H9 (cell line): ENCODE measurements at regions not wholly inside any gene's neighbourhood (a gene's known extent, or its start where the extent isn't known, plus 50 kb on each side); places are given as distances from the start of the nearest gene placed in this dataset.

ENCODE experiments used
- DNase-seq: peaks from one replicate; pipeline ENCODE4 v3.0.0-alpha.2; 2017
- H2AFZ ChIP-seq: one replicate; pipeline ENCODE4 v1.6.1; 2013; ENCODE audit warnings: mild to moderate bottlenecking, low read length, control low read depth, moderate library complexity
- H2AK5ac ChIP-seq: 2 replicates; pipeline ENCODE4 v1.6.1; 2013; ENCODE audit warnings: low read length, control low read depth, mixed read lengths; ENCODE audit not compliant: insufficient read length
- H2BK120ac ChIP-seq: one replicate; pipeline ENCODE4 v1.6.1; 2013; ENCODE audit warnings: low read depth, mild to moderate bottlenecking, low read length, control low read depth, inconsistent platforms; ENCODE audit not compliant: poor library complexity, severe bottlenecking
- H2BK12ac ChIP-seq: 2 replicates; pipeline ENCODE4 v1.6.1; 2013; ENCODE audit warnings: low read length, control low read depth, mixed read lengths, low read depth; ENCODE audit not compliant: insufficient read length
- H2BK15ac ChIP-seq: 2 replicates; pipeline ENCODE4 v1.6.1; 2013; ENCODE audit warnings: low read depth, low read length, control low read depth
- H2BK20ac ChIP-seq: one replicate; pipeline ENCODE4 v1.6.1; 2013; ENCODE audit warnings: low read depth, mild to moderate bottlenecking, low read length, control low read depth, inconsistent platforms; ENCODE audit not compliant: poor library complexity, severe bottlenecking
- H2BK5ac ChIP-seq: 2 replicates; pipeline ENCODE4 v1.6.1; 2013; ENCODE audit warnings: low read length, control low read depth, mixed read lengths; ENCODE audit not compliant: insufficient read length
- H3K14ac ChIP-seq: 2 replicates; pipeline ENCODE4 v1.6.1; 2013; ENCODE audit warnings: low read length, control low read depth; ENCODE audit not compliant: insufficient read depth
- H3K18ac ChIP-seq: 2 replicates; pipeline ENCODE4 v1.6.1; 2013; ENCODE audit warnings: low read depth, mild to moderate bottlenecking, mixed read lengths, low read length, control low read depth; ENCODE audit not compliant: insufficient read length
- H3K23ac ChIP-seq: 2 replicates; pipeline ENCODE4 v1.6.1; 2013; ENCODE audit warnings: low read length, control low read depth, mixed read lengths, low read depth; ENCODE audit not compliant: insufficient read length
- H3K23me2 ChIP-seq: 2 replicates; pipeline ENCODE4 v1.6.1; 2013; ENCODE audit warnings: low read depth, mild to moderate bottlenecking, mixed read lengths, low read length, control low read depth; ENCODE audit not compliant: insufficient read length, poor library complexity, severe bottlenecking
- H3K27ac ChIP-seq: 2 replicates; pipeline ENCODE4 v1.5.1; 2013; ENCODE audit warnings: low read length, control low read depth, mixed read lengths, low read depth; ENCODE audit not compliant: insufficient read length
- H3K27me3 ChIP-seq: 2 replicates; pipeline ENCODE4 v1.6.1; 2013; ENCODE audit warnings: low read length, control low read depth, inconsistent platforms; ENCODE audit not compliant: insufficient read depth
- H3K4ac ChIP-seq: 2 replicates; pipeline ENCODE4 v1.6.1; 2013; ENCODE audit warnings: low read depth, mild to moderate bottlenecking, control low read depth, inconsistent platforms, low read length, moderate library complexity
- H3K4me1 ChIP-seq: 2 replicates; pipeline ENCODE4 v1.6.1; 2013; ENCODE audit warnings: low read length, control low read depth, inconsistent platforms; ENCODE audit not compliant: insufficient read depth
- H3K4me2 ChIP-seq: 2 replicates; pipeline ENCODE4 v1.6.1; 2013; ENCODE audit warnings: low read length, control low read depth, mixed read lengths; ENCODE audit not compliant: insufficient read length, insufficient read depth
- H3K56ac ChIP-seq: 2 replicates; pipeline ENCODE4 v1.6.1; 2013; ENCODE audit warnings: low read depth, mild to moderate bottlenecking, mixed read lengths, low read length, control low read depth; ENCODE audit not compliant: insufficient read length
- H3K79me1 ChIP-seq: 2 replicates; pipeline ENCODE4 v1.6.1; 2013; ENCODE audit warnings: low read depth, mild to moderate bottlenecking, moderate library complexity, low read length, control low read depth, inconsistent platforms; ENCODE audit not compliant: insufficient read depth, poor library complexity, severe bottlenecking
- H3K79me2 ChIP-seq: 2 replicates; pipeline ENCODE4 v1.6.1; 2013; ENCODE audit warnings: low read length, control low read depth, inconsistent platforms; ENCODE audit not compliant: insufficient read depth
- H3K9ac ChIP-seq: 2 replicates; pipeline ENCODE4 v1.6.1; 2013; ENCODE audit warnings: low read length, control low read depth, mixed read lengths; ENCODE audit not compliant: insufficient read length; ENCODE audit errors: extremely low read depth
- H3K9me3 ChIP-seq: one replicate; pipeline ENCODE4 v1.6.1; 2013; ENCODE audit warnings: low read depth, low read length, inconsistent platforms; ENCODE audit not compliant: control insufficient read depth
- H3T11ph ChIP-seq: one replicate; pipeline ENCODE4 v1.6.1; 2013; ENCODE audit warnings: mild to moderate bottlenecking, low read length, control low read depth, inconsistent platforms
- H4K20me1 ChIP-seq: one replicate; pipeline ENCODE4 v1.6.1; 2013; ENCODE audit not compliant: control insufficient read depth, insufficient read length, insufficient read depth
- H4K5ac ChIP-seq: 2 replicates; pipeline ENCODE4 v1.6.1; 2013; ENCODE audit warnings: low read depth, mild to moderate bottlenecking, mixed read lengths, low read length, control low read depth; ENCODE audit not compliant: insufficient read length
- H4K8ac ChIP-seq: replicated peaks from 2 replicates; pipeline ENCODE4 v1.6.1; 2013; ENCODE audit warnings: low read length, control low read depth, mixed read lengths, low read depth; ENCODE audit not compliant: insufficient read length
- H4K91ac ChIP-seq: 2 replicates; pipeline ENCODE4 v1.6.1; 2013; ENCODE audit warnings: low read depth, mild to moderate bottlenecking, moderate library complexity, mixed read lengths, low read length, control low read depth; ENCODE audit not compliant: insufficient read length
- H3K27ac Mint-ChIP-seq, 3 experiments: 2 replicates in 2 of 3; 3 replicates in 1 of 3; pipeline ENCODE4 v1.8.0; 2020 to 2021; ENCODE audit warnings: mixed read lengths in 3 of 3, mild to moderate bottlenecking in 1 of 3, moderate library complexity in 1 of 3
- H3K27me3 Mint-ChIP-seq: 2 replicates; pipeline ENCODE4 v1.8.0; 2021; ENCODE audit warnings: low read depth, mild to moderate bottlenecking, moderate library complexity, mixed read lengths
- H3K36me3 Mint-ChIP-seq, 3 experiments: 2 replicates in 2 of 3; 3 replicates in 1 of 3; pipeline ENCODE4 v1.8.0; 2020 to 2021; ENCODE audit warnings: low read depth in 3 of 3, mixed read lengths in 3 of 3; ENCODE audit not compliant: insufficient read depth in 1 of 3
- H3K4me1 Mint-ChIP-seq, 2 experiments: 2 replicates each; pipeline ENCODE4 v1.8.0; 2020; ENCODE audit warnings: mixed read lengths in 2 of 2
- H3K4me3 Mint-ChIP-seq, 2 experiments: 2 replicates in 1 of 2; 3 replicates in 1 of 2; pipeline ENCODE4 v1.8.0; 2020 to 2021; ENCODE audit warnings: mild to moderate bottlenecking in 2 of 2, mixed read lengths in 2 of 2, moderate library complexity in 1 of 2
- H3K9me3 Mint-ChIP-seq, 2 experiments: 2 replicates in 1 of 2; 3 replicates in 1 of 2; pipeline ENCODE4 v1.8.0; 2020; ENCODE audit warnings: mild to moderate bottlenecking in 2 of 2, mixed read lengths in 2 of 2, moderate library complexity in 1 of 2
- WGBS: extraction: QIAGEN DNeasy Blood & Tissue Kit; methylation state at CpG from one replicate; pipeline ENCODE4 v1.1.7; 2013; ENCODE audit warnings: missing lambda C conversion rate, low lambda C conversion rate, mixed read lengths; ENCODE audit not compliant: insufficient read length; ENCODE audit errors: extremely low coverage; 5-methylcytosine and 5-hydroxymethylcytosine counted together
- TF ChIP-seq, protein P1 (sequence below): fragments of 200-600 bp; sonication (generic); conservative IDR thresholded peaks from 3 replicates; pipeline ENCODE4 v1.8.0; 2021; ENCODE audit warnings: antibody characterized with exemption, mild to moderate bottlenecking

GRCh38 chr17:73875346-73875745 lies 231.1 kb upstream of the SDK2 start:
- Mint-ChIP-seq H3K36me3 (no peaks in the 10 kb centered on the region), H3K4me3 (no peak overlapping the region), H3K27ac (no peak overlapping the region; a peak in 1 of 7 replicates), H3K27me3 (peaks cover 37% of the 10 kb centered on the region), H3K4me1 (peaks cover 0 to 2% of the 10 kb centered on the region in 2 experiments; a peak in 1 of 4 replicates), H3K9me3 (no peaks in the 10 kb centered on the region; a peak in 1 of 5 replicates)
- Histone ChIP-seq H3K14ac (no peak overlapping the region; the same call in 1 of the 2 replicates), H3K4ac (no peak overlapping the region), H4K91ac (no peak overlapping the region), H3K23ac (no peak overlapping the region), H3K4me2 (no peak overlapping the region), H3K9me3 (no peaks in the 10 kb centered on the region), H2BK15ac (no peak overlapping the region), H4K5ac (no peak overlapping the region), H2AK5ac (no peak overlapping the region), H3K56ac (no peak overlapping the region), H3K9ac (no peak overlapping the region), H2BK12ac (no peak overlapping the region), H3K23me2 (no peaks in the 10 kb centered on the region), H3T11ph (no peak overlapping the region), H2AFZ (no peak overlapping the region), H3K27me3 (no peaks in the 10 kb centered on the region), H3K79me2 (no peaks in the 10 kb centered on the region), H3K4me1 (no peaks in the 10 kb centered on the region), H3K18ac (no peak overlapping the region), H2BK20ac (no peak overlapping the region), H2BK5ac (no peak overlapping the region), H2BK120ac (no peak overlapping the region), H4K20me1 (no peaks in the 10 kb centered on the region), H3K27ac (no peak overlapping the region), H3K79me1 (no peaks in the 10 kb centered on the region), H4K8ac (no peak overlapping the region)
- DNase-seq = no peak
- TF ChIP-seq, protein P1, sequence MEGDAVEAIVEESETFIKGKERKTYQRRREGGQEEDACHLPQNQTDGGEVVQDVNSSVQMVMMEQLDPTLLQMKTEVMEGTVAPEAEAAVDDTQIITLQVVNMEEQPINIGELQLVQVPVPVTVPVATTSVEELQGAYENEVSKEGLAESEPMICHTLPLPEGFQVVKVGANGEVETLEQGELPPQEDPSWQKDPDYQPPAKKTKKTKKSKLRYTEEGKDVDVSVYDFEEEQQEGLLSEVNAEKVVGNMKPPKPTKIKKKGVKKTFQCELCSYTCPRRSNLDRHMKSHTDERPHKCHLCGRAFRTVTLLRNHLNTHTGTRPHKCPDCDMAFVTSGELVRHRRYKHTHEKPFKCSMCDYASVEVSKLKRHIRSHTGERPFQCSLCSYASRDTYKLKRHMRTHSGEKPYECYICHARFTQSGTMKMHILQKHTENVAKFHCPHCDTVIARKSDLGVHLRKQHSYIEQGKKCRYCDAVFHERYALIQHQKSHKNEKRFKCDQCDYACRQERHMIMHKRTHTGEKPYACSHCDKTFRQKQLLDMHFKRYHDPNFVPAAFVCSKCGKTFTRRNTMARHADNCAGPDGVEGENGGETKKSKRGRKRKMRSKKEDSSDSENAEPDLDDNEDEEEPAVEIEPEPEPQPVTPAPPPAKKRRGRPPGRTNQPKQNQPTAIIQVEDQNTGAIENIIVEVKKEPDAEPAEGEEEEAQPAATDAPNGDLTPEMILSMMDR = no peak
- WGBS = no CpG with 5 or more reads among the region's 3 CpGs
